SK-N-SH treated with all-trans-retinoic acid at 6 μM for 48 hours (cell line): ENCODE measurements at regions not wholly inside any gene's neighbourhood (a gene's known extent, or its start where the extent isn't known, plus 50 kb on each side); places are given as distances from the start of the nearest gene placed in this dataset.

Experiments used
- ATAC-seq: fragments of 200-7000 bp; cut with Tn5 transposase; 3 replicates; pipeline ENCODE4 v1.9.1; 2020; ENCODE audit warnings: mild to moderate bottlenecking, moderate library complexity
- ARNTL ChIP-seq: fragments of 450-650 bp; formaldehyde crosslinking; IDR thresholded peaks from 2 replicates; pipeline ENCODE4 v1.5.0; 2020; ENCODE audit warnings: low read depth, mild to moderate bottlenecking, moderate library complexity, borderline replicate concordance
- BACH2 ChIP-seq: fragments of 250-450 bp; sonication (Bioruptor Pico); IDR thresholded peaks from 2 replicates; pipeline ENCODE4 v1.9.0; 2021; ENCODE audit warnings: mild to moderate bottlenecking, borderline replicate concordance
- CREB5 ChIP-seq: fragments of 250-450 bp; sonication (Bioruptor Pico); IDR thresholded peaks from 2 replicates; pipeline ENCODE4 v1.5.1; 2020; ENCODE audit warnings: low read depth, mild to moderate bottlenecking, moderate library complexity
- CSDC2 ChIP-seq: fragments of 250-450 bp; sonication (Bioruptor Pico); IDR thresholded peaks from 2 replicates; pipeline ENCODE4 v1.5.0; 2020; ENCODE audit warnings: mild to moderate bottlenecking, moderate library complexity
- ISL1 ChIP-seq: fragments of 250-450 bp; sonication (Bioruptor Pico); IDR thresholded peaks from 2 replicates; pipeline ENCODE4 v2.1.2; 2022; ENCODE audit warnings: mild to moderate bottlenecking, moderate library complexity
- OSR1 ChIP-seq: fragments of 250-450 bp; sonication (Bioruptor Pico); IDR thresholded peaks from 2 replicates; pipeline ENCODE4 v1.8.0; 2022; ENCODE audit warnings: moderate library complexity, mild to moderate bottlenecking, inconsistent platforms
- PATZ1 ChIP-seq: fragments of 250-450 bp; sonication (Bioruptor Pico); IDR thresholded peaks from 2 replicates; pipeline ENCODE4 v1.8.0; 2020; ENCODE audit warnings: mild to moderate bottlenecking, moderate library complexity, borderline replicate concordance
- POU6F1 ChIP-seq: fragments of 250-450 bp; sonication (Bioruptor Pico); IDR thresholded peaks from 2 replicates; pipeline ENCODE4 v1.8.0; 2021; ENCODE audit warnings: low read depth, mild to moderate bottlenecking, moderate library complexity, borderline replicate concordance
- PPARA ChIP-seq: fragments of 250-450 bp; sonication (Bioruptor Pico); IDR thresholded peaks from 2 replicates; pipeline ENCODE4 v1.5.0; 2020; ENCODE audit warnings: mild to moderate bottlenecking, borderline replicate concordance
- TCF4 ChIP-seq: fragments of 250-450 bp; sonication (Bioruptor Pico); IDR thresholded peaks from 2 replicates; pipeline ENCODE4 v1.8.0; 2021; ENCODE audit warnings: mild to moderate bottlenecking, moderate library complexity, borderline replicate concordance
- TOX ChIP-seq: fragments of 250-450 bp; sonication (Bioruptor Pico); IDR thresholded peaks from 2 replicates; pipeline ENCODE4 v1.8.0; 2021; ENCODE audit warnings: mild to moderate bottlenecking, moderate library complexity, borderline replicate concordance
- TSHZ2 ChIP-seq: fragments of 250-450 bp; sonication (Bioruptor Pico); IDR thresholded peaks from 2 replicates; pipeline ENCODE4 v1.5.0; 2020; ENCODE audit warnings: mild to moderate bottlenecking, moderate library complexity
- ZC3H10 ChIP-seq: fragments of 250-450 bp; sonication (Bioruptor Pico); IDR thresholded peaks from 2 replicates; pipeline ENCODE4 v1.5.1; 2021; ENCODE audit warnings: mild to moderate bottlenecking, moderate library complexity
- ZFP3 ChIP-seq: fragments of 250-450 bp; sonication (Bioruptor Pico); IDR thresholded peaks from 2 replicates; pipeline ENCODE4 v1.5.0; 2020; ENCODE audit warnings: mild to moderate bottlenecking, moderate library complexity
- ZFP30 ChIP-seq: fragments of 450-650 bp; formaldehyde crosslinking; IDR thresholded peaks from 2 replicates; pipeline ENCODE4 v1.5.0; 2022; ENCODE audit warnings: mild to moderate bottlenecking, moderate library complexity
- ZNF565 ChIP-seq: fragments of 450-650 bp; formaldehyde crosslinking; conservative IDR thresholded peaks from 2 replicates; pipeline ENCODE4 v1.5.0; 2020; ENCODE audit warnings: low read depth, mild to moderate bottlenecking, moderate library complexity

GRCh38 chr12:94767956-94768355 is 117.6 kb upstream of the TMCC3 start:
- no peak for ATAC-seq
- TF ChIP-seq PPARA (no peak), ZFP3 (no peak), TOX (no peak), TSHZ2 (CRISPR knock-in tag) (no peak), BACH2 (CRISPR knock-in tag) (no peak), TCF4 (no peak), PATZ1 (CRISPR knock-in tag) (no peak), ZC3H10 (CRISPR knock-in tag) (no peak), CSDC2 (no peak), OSR1 (CRISPR knock-in tag) (no peak), ISL1 (CRISPR knock-in tag) (no peak), ZFP30 (CRISPR knock-in tag) (no peak), POU6F1 (no peak)

- TF ChIP-seq ARNTL (CRISPR knock-in tag) (no peak), PATZ1 (CRISPR knock-in tag) (no peak), ZNF565 (CRISPR knock-in tag) (no peak), ISL1 (CRISPR knock-in tag) (no peak), TCF4 (no peak), CSDC2 (no peak)
- ATAC-seq: no peak
These were observed 116.0 kb upstream of the TMCC3 start for GRCh38 chr12:94766397-94766796.

GRCh38 chr12:94763462-94763861 is 113.1 kb upstream of the TMCC3 start:
- TF ChIP-seq CREB5 (no peak), POU6F1 (no peak), ZNF565 (CRISPR knock-in tag) (no peak), TSHZ2 (CRISPR knock-in tag) (no peak), ZFP30 (CRISPR knock-in tag) (no peak)
- no peak for ATAC-seq
